GM12891 (cell line): ENCODE measurements at regions not wholly inside any gene's neighbourhood (a gene's known extent, or its start where the extent isn't known, plus 50 kb on each side); places are given as distances from the start of the nearest gene placed in this dataset.

Experiments
- PAX5 ChIP-seq: IDR thresholded peaks from 2 replicates; pipeline ENCODE4 v1.6.1; 2011; ENCODE audit warnings: low read length, moderate library complexity, mild to moderate bottlenecking; ENCODE audit not compliant: insufficient read depth, severe bottlenecking
- POLR2A ChIP-seq: IDR thresholded peaks from 2 replicates; pipeline ENCODE4 v1.6.1; 2011; ENCODE audit warnings: low read depth, low read length, control low read depth
- POLR2AphosphoS5 ChIP-seq: IDR thresholded peaks from 2 replicates; pipeline ENCODE4 v1.6.1; 2011; ENCODE audit warnings: low read depth, low read length, control low read depth
- POU2F2 ChIP-seq: IDR thresholded peaks from 2 replicates; pipeline ENCODE4 v1.6.1; 2011; ENCODE audit warnings: low read depth, mild to moderate bottlenecking, control low read depth, low read length, moderate library complexity
- SPI1 ChIP-seq: IDR thresholded peaks from 2 replicates; pipeline ENCODE4 v1.6.1; 2011; ENCODE audit warnings: low read depth, low read length, control low read depth
- TAF1 ChIP-seq: IDR thresholded peaks from 2 replicates; pipeline ENCODE4 v1.6.1; 2011; ENCODE audit warnings: low read depth, low read length, control low read depth

DNA sequence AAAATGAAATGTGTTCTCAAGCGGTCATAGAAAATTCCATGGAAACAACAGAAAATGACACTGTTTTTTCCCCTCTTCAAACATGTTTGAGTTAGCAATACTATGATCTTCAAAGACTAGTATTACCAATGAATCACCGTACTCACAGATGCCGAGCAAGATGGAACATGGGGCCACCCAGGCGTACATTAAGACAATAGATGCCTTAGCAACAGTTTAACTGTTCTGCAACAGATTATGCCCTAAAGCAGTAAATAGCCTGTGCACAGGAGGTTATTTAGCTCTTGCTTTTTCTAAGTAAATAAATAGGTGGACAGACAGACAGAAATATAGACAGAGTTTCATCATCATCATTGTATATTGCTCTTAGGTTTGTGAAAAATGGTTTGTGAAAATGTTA, 284.0 kb upstream of the DEFB112 start:
- no peak for TF ChIP-seq POLR2AphosphoS5
- no peak for TF ChIP-seq POLR2A
- TF ChIP-seq PAX5 = no peak
- TF ChIP-seq TAF1 = no peak
- TF ChIP-seq POU2F2 = no peak
- TF ChIP-seq SPI1 = no peak
